Skeletal muscle satellite cell (primary cell): ENCODE measurements at regions not wholly inside any gene's neighbourhood (a gene's known extent, or its start where the extent isn't known, plus 50 kb on each side); places are given as distances from the start of the nearest gene placed in this dataset.
"Not testable (repeated sequence)": the region's sequence is repeated elsewhere in the genome, so short reads cannot be mapped to it uniquely, and the experiment has no call there.

Experiments used
- H3K27me3 ChIP-seq: 2 replicates; pipeline ENCODE4 v1.7.0; 2013; ENCODE audit warnings: low read length; ENCODE audit not compliant: control insufficient read depth, insufficient read depth
- H3K36me3 ChIP-seq: 2 replicates; pipeline ENCODE4 v1.7.0; 2013; ENCODE audit warnings: mild to moderate bottlenecking, control low read depth, low read length; ENCODE audit not compliant: insufficient read depth
- H3K4me1 ChIP-seq: 2 replicates; pipeline ENCODE4 v1.7.0; 2013; ENCODE audit warnings: low read length; ENCODE audit not compliant: control insufficient read depth, insufficient read depth
- H3K4me2 ChIP-seq: 2 replicates; pipeline ENCODE4 v1.7.0; 2013; ENCODE audit warnings: mild to moderate bottlenecking, low read length
- H3K4me3 ChIP-seq: 2 replicates; pipeline ENCODE4 v1.7.0; 2013; ENCODE audit warnings: low read length
- H3K9ac ChIP-seq: 2 replicates; pipeline ENCODE4 v1.7.0; 2013; ENCODE audit warnings: mild to moderate bottlenecking, low read depth, low read length, moderate library complexity
- H3K9me3 ChIP-seq: replicated peaks from 2 replicates; pipeline ENCODE4 v1.7.0; 2013; ENCODE audit warnings: mild to moderate bottlenecking, control low read depth, low read length

DNA sequence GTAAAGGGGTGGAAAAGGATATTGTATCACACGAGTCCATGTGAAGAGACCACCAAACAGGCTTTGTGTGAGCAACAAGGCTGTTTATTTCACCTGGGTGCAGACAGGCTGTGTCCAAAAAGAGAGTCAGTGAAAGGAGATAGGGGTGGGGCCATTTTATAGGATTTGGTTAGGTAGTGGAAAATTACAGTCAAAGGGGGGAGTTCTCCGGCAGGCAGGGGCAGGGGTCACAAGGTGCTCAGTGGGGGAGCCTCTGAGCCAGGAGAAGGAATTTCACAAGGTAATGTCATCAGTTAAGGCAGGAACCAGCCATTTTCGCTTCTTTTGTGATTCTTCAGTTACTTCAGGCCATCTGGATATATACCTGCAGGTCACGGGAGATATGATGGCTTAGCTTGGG lies 104.7 kb upstream of the SPATS2L start:
- H3K4me3 ChIP-seq, H3K36me3 ChIP-seq, H3K4me1 ChIP-seq, H3K9ac ChIP-seq, H3K9me3 ChIP-seq, H3K27me3 ChIP-seq, H3K4me2 ChIP-seq: not testable (repeated sequence)

DNA sequence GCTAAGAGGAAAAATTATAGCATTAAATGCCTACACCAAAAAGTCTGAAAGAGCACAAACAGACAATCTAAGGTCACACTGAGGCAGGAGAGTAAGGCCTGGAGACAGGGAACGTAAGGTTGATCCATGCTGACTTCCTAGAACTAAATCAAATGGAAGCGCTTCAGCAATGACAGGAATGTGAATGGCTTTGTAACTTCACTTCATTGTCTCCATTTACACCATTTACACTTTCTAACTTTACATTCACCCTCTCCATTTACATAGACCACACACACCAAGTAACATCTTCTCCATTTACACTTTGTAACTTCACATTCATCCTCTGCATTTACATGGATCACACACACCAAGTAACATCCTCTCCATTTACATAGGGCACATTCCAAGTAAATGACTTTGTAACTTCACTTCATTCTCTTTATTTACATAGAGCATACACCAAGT lies 103.1 kb upstream of the SPATS2L start:
- H3K36me3 ChIP-seq, result no peaks in the 10 kb centered on the region
- H3K4me2 ChIP-seq, result no peak overlapping the region
- no peaks in the 10 kb centered on the region for H3K27me3 ChIP-seq
- no peak overlapping the region for H3K4me3 ChIP-seq
- no peaks in the 10 kb centered on the region for H3K4me1 ChIP-seq
- H3K9me3 ChIP-seq, result no peaks in the 10 kb centered on the region
- H3K9ac ChIP-seq, result no peak overlapping the region

DNA sequence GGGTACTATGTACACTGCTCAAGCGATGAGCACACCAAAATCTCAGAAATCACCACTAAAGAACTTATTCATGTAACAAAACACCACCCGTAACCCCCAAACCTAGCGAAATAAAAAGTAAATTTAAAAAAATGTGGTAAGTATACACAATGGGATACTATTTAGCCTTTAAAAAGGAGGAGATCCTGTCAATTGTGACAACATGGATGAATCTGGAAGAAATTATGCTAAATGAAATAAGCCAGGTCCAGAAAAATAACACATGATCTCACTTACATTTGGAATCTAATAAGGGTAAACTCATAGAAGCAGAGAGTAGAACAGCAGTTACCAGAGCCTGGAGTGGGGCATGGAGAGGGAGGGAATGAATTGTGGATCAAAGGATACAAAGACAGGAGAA lies 98.5 kb upstream of the SPATS2L start:
- H3K27me3 ChIP-seq, result no peaks in the 10 kb centered on the region
- no peaks in the 10 kb centered on the region for H3K4me1 ChIP-seq
- no peak overlapping the region for H3K4me2 ChIP-seq
- H3K36me3 ChIP-seq, result no peaks in the 10 kb centered on the region
- H3K9ac ChIP-seq, result no peak overlapping the region
- no peak overlapping the region for H3K4me3 ChIP-seq
- no peaks in the 10 kb centered on the region for H3K9me3 ChIP-seq

DNA sequence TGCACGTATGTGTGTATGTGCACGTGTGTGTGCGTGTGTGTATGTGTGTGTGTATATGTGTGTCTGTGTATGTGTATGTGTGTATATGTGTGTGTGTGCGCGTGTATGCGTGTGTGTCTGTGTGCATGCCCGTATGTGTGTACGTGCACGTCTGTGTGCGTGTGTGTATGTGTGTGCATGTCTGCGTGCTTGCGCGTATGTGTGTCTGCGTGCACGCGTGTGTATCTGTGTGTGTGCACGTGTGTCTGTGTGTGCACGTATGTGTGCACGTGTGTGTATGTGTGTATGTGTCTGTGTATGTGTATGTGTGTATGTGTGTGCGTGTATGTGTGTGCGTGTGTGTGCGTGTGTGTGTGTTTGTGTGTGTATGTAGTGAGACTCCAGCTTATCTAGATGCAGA lies 97.5 kb upstream of the SPATS2L start:
- Histone ChIP-seq H3K36me3 (no peaks in the 10 kb centered on the region), H3K27me3 (no peaks in the 10 kb centered on the region), H3K4me2 (no peak overlapping the region), H3K9ac (no peak overlapping the region), H3K4me3 (no peak overlapping the region), H3K4me1 (no peaks in the 10 kb centered on the region), H3K9me3 (no peaks in the 10 kb centered on the region)

DNA sequence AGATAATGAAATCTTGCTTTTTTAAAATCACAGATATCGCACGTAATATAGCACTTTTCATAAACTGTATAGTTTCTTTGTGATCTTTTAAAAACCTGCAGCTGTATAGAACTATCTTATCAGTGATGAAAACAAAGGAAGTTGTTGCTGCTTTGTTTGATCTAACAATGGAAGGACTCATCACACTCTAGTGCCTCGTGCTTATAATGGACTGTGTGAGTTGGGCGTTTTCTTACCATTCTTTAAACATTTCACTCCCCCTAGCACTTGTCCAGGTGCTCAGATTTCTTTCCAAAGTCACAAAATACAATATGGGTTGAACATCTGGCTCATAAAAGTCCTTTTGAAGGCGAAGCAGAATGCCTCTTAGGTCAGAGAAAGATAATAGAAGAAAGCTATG lies 94.8 kb upstream of the SPATS2L start:
- Histone ChIP-seq H3K9me3 (no peaks in the 10 kb centered on the region), H3K36me3 (no peaks in the 10 kb centered on the region), H3K9ac (no peak overlapping the region), H3K4me1 (no peaks in the 10 kb centered on the region), H3K4me2 (no peak overlapping the region), H3K4me3 (no peak overlapping the region), H3K27me3 (no peaks in the 10 kb centered on the region)

DNA sequence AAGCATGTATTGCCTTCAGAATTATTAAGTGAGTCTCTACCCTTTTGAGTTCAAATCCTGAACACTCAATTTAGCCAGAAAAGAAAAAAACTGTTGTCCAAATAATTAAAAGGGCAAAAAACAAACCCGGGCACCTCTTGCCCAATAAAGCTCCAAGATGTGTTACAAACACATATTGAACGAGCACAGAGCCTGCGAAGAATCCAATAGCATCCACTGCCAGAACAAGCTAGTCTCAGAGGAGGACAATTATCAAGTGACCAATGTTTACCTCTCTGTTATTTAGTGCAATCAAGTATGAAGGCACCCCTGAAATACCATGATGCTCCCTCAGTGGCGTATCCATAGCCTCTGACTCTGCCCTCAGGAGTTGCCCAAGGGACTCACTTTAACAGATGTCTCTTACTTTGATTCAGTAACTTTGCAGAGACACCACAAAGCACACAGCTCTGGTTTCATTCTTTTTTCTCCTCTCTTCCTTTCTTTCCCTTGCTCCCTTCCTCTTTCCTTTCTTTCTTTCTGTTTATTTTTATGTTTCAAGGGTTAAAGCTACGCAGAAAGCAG lies 93.5 kb upstream of the SPATS2L start:
- Histone ChIP-seq H3K9me3 (no peaks in the 10 kb centered on the region), H3K9ac (no peak overlapping the region), H3K36me3 (no peaks in the 10 kb centered on the region), H3K4me1 (no peaks in the 10 kb centered on the region), H3K27me3 (no peaks in the 10 kb centered on the region), H3K4me2 (no peak overlapping the region), H3K4me3 (no peak overlapping the region)

DNA sequence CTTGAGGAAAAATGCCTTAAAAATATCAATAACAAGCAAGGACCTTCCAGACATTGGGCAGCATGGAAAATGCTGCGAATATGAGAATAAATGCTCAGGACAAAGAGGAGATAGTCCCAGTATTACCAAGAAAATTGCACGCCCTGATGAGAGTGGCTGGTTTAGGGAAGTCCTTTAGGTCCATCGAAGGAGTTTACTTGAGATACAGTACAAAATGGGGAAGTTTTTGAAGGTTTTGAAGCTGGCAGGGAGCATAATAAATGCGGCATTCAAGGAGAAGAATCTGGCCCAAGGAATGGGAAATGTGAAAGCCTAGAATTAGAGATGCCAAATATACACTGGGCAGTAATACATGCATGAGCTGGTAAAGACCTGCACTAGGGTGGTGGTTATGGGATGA lies 90.2 kb upstream of the SPATS2L start:
- Histone ChIP-seq H3K27me3 (no peaks in the 10 kb centered on the region), H3K9me3 (no peaks in the 10 kb centered on the region), H3K36me3 (no peaks in the 10 kb centered on the region), H3K9ac (no peak overlapping the region), H3K4me3 (no peak overlapping the region), H3K4me1 (no peaks in the 10 kb centered on the region), H3K4me2 (no peak overlapping the region)

DNA sequence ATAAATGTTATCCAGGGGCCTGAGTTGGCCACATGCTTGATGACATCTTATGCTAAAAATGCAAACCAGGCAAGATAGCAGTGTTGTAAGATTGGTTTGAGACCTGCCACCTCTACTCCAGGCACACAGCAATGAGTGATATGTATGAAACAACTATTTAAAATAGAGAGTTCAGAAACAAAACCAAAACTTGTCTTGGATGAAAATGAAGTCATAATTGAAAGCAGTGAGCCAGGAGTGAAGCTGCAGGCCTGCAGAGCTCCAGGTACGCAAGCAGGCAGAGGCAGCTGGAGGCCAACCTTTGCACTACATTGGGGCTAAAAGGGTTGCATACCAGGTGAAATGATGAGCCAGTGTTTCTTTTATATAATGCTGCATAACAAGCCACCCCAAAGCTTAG lies 89.2 kb upstream of the SPATS2L start:
- no peaks in the 10 kb centered on the region for H3K4me1 ChIP-seq
- H3K9me3 ChIP-seq, result no peaks in the 10 kb centered on the region
- H3K36me3 ChIP-seq, result no peaks in the 10 kb centered on the region
- H3K27me3 ChIP-seq, result no peaks in the 10 kb centered on the region
- no peak overlapping the region for H3K4me3 ChIP-seq
- H3K9ac ChIP-seq, result no peak overlapping the region
- H3K4me2 ChIP-seq, result no peak overlapping the region

DNA sequence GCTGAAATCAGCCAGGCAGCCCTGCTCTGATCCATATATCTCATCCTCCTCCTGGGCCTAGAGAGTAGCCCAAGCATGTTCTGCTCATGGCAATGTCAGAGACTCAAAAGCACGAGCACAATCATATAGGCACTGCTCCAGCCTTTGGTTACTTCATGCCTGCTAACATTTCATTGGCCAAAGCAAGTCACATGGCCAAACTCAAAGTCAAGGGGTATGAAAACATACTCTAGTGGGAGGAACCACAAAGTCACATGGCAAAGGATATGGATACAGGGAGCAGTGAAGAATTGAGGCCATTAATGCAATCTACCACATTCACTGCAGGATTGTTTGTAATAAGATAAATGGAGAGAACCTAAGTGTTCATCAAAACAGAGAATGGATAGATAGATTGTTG lies 87.8 kb upstream of the SPATS2L start:
- no peaks in the 10 kb centered on the region for H3K9me3 ChIP-seq
- H3K27me3 ChIP-seq, result no peaks in the 10 kb centered on the region
- H3K36me3 ChIP-seq, result no peaks in the 10 kb centered on the region
- H3K4me3 ChIP-seq, result no peak overlapping the region
- H3K9ac ChIP-seq, result no peak overlapping the region
- H3K4me2 ChIP-seq, result no peak overlapping the region
- H3K4me1 ChIP-seq, result peaks cover 5% of the 10 kb centered on the region

DNA sequence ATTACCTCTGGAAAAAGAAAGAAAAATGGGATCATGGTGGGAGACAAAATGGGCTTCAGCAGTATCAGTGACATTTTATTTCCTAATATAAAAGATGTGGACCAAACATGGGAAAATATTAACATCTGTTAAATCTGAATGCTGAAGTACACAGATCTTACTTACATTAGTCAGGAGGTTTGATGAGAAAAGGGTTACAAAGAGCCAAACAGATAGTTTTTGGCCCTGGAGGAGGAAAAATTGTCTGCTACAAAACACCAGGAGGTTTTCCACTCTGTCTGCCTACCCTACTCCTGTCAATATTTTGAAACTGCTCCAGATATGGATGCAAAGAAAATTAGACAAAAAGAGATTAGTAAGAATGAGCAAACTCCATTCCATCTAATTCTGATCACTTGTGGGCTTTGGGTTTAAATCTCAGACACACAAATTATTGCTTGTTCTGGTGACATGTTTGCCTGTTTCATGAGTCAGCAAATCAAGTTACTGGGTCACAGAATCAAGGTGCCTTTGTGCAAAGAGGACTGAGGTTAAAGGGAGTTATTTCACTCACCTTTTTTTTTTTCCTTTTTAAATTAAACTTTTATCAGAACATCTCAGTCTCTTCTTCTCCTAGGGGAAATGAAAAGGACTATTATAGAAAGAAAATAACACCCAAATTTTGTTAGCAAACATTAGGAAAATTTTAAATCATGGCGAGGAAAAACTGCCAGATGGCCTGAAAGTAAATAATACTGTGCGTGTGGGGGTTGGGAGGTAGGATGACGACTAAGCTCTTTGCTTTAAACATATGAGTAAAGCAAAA lies 87.0 kb upstream of the SPATS2L start:
- no peaks in the 10 kb centered on the region for H3K27me3 ChIP-seq
- no peaks in the 10 kb centered on the region for H3K36me3 ChIP-seq
- H3K4me3 ChIP-seq, result no peak overlapping the region
- H3K4me1 ChIP-seq, result peaks cover 7% of the 10 kb centered on the region
- H3K9me3 ChIP-seq, result no peaks in the 10 kb centered on the region
- no peak overlapping the region for H3K4me2 ChIP-seq
- no peak overlapping the region for H3K9ac ChIP-seq

DNA sequence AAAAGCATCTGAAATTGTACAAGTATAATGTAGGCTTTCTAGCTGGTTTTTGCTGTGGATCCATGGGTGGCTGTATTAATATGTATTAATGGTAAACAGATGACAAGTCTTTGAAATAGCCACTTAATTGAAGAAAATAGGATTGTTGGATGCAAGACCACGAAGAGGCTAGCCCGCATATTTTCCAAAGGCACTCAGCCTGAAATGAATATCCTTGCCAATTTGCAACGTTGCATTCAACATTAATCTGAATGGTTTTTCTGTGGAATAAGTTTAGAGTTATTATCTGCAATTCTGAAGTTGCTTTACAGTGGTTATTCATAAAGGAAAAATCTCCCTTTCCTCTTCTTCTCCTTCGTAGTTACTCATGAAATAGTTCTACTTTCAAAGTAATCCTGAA lies 86.2 kb upstream of the SPATS2L start:
- no peaks in the 10 kb centered on the region for H3K27me3 ChIP-seq
- no peak overlapping the region for H3K9ac ChIP-seq
- no peak overlapping the region for H3K4me2 ChIP-seq
- no peaks in the 10 kb centered on the region for H3K9me3 ChIP-seq
- no peaks in the 10 kb centered on the region for H3K36me3 ChIP-seq
- peaks cover 7% of the 10 kb centered on the region for H3K4me1 ChIP-seq
- H3K4me3 ChIP-seq, result no peak overlapping the region
